H9 (cell line): ENCODE measurements at regions not wholly inside any gene's neighbourhood (a gene's known extent, or its start where the extent isn't known, plus 50 kb on each side); places are given as distances from the start of the nearest gene placed in this dataset.

Experiments
- DNase-seq: peaks from one replicate; pipeline ENCODE4 v3.0.0-alpha.2; 2017
- H2AFZ ChIP-seq: one replicate; pipeline ENCODE4 v1.6.1; 2013; ENCODE audit warnings: mild to moderate bottlenecking, low read length, control low read depth, moderate library complexity
- H2AK5ac ChIP-seq: 2 replicates; pipeline ENCODE4 v1.6.1; 2013; ENCODE audit warnings: low read length, control low read depth, mixed read lengths; ENCODE audit not compliant: insufficient read length
- H2BK120ac ChIP-seq: one replicate; pipeline ENCODE4 v1.6.1; 2013; ENCODE audit warnings: low read depth, mild to moderate bottlenecking, low read length, control low read depth, inconsistent platforms; ENCODE audit not compliant: poor library complexity, severe bottlenecking
- H2BK12ac ChIP-seq: 2 replicates; pipeline ENCODE4 v1.6.1; 2013; ENCODE audit warnings: low read length, control low read depth, mixed read lengths, low read depth; ENCODE audit not compliant: insufficient read length
- H2BK15ac ChIP-seq: 2 replicates; pipeline ENCODE4 v1.6.1; 2013; ENCODE audit warnings: low read depth, low read length, control low read depth
- H2BK20ac ChIP-seq: one replicate; pipeline ENCODE4 v1.6.1; 2013; ENCODE audit warnings: low read depth, mild to moderate bottlenecking, low read length, control low read depth, inconsistent platforms; ENCODE audit not compliant: poor library complexity, severe bottlenecking
- H2BK5ac ChIP-seq: 2 replicates; pipeline ENCODE4 v1.6.1; 2013; ENCODE audit warnings: low read length, control low read depth, mixed read lengths; ENCODE audit not compliant: insufficient read length
- H3K14ac ChIP-seq: 2 replicates; pipeline ENCODE4 v1.6.1; 2013; ENCODE audit warnings: low read length, control low read depth; ENCODE audit not compliant: insufficient read depth
- H3K18ac ChIP-seq: 2 replicates; pipeline ENCODE4 v1.6.1; 2013; ENCODE audit warnings: low read depth, mild to moderate bottlenecking, mixed read lengths, low read length, control low read depth; ENCODE audit not compliant: insufficient read length
- H3K23ac ChIP-seq: 2 replicates; pipeline ENCODE4 v1.6.1; 2013; ENCODE audit warnings: low read length, control low read depth, mixed read lengths, low read depth; ENCODE audit not compliant: insufficient read length
- H3K23me2 ChIP-seq: 2 replicates; pipeline ENCODE4 v1.6.1; 2013; ENCODE audit warnings: low read depth, mild to moderate bottlenecking, mixed read lengths, low read length, control low read depth; ENCODE audit not compliant: insufficient read length, poor library complexity, severe bottlenecking
- H3K27ac ChIP-seq: 2 replicates; pipeline ENCODE4 v1.5.1; 2013; ENCODE audit warnings: low read length, control low read depth, mixed read lengths, low read depth; ENCODE audit not compliant: insufficient read length
- H3K27me3 ChIP-seq: 2 replicates; pipeline ENCODE4 v1.6.1; 2013; ENCODE audit warnings: low read length, control low read depth, inconsistent platforms; ENCODE audit not compliant: insufficient read depth
- H3K4ac ChIP-seq: 2 replicates; pipeline ENCODE4 v1.6.1; 2013; ENCODE audit warnings: low read depth, mild to moderate bottlenecking, control low read depth, inconsistent platforms, low read length, moderate library complexity
- H3K4me1 ChIP-seq: 2 replicates; pipeline ENCODE4 v1.6.1; 2013; ENCODE audit warnings: low read length, control low read depth, inconsistent platforms; ENCODE audit not compliant: insufficient read depth
- H3K4me2 ChIP-seq: 2 replicates; pipeline ENCODE4 v1.6.1; 2013; ENCODE audit warnings: low read length, control low read depth, mixed read lengths; ENCODE audit not compliant: insufficient read length, insufficient read depth
- H3K56ac ChIP-seq: 2 replicates; pipeline ENCODE4 v1.6.1; 2013; ENCODE audit warnings: low read depth, mild to moderate bottlenecking, mixed read lengths, low read length, control low read depth; ENCODE audit not compliant: insufficient read length
- H3K79me1 ChIP-seq: 2 replicates; pipeline ENCODE4 v1.6.1; 2013; ENCODE audit warnings: low read depth, mild to moderate bottlenecking, moderate library complexity, low read length, control low read depth, inconsistent platforms; ENCODE audit not compliant: insufficient read depth, poor library complexity, severe bottlenecking
- H3K79me2 ChIP-seq: 2 replicates; pipeline ENCODE4 v1.6.1; 2013; ENCODE audit warnings: low read length, control low read depth, inconsistent platforms; ENCODE audit not compliant: insufficient read depth
- H3K9ac ChIP-seq: 2 replicates; pipeline ENCODE4 v1.6.1; 2013; ENCODE audit warnings: low read length, control low read depth, mixed read lengths; ENCODE audit not compliant: insufficient read length; ENCODE audit errors: extremely low read depth
- H3K9me3 ChIP-seq: one replicate; pipeline ENCODE4 v1.6.1; 2013; ENCODE audit warnings: low read depth, low read length, inconsistent platforms; ENCODE audit not compliant: control insufficient read depth
- H3T11ph ChIP-seq: one replicate; pipeline ENCODE4 v1.6.1; 2013; ENCODE audit warnings: mild to moderate bottlenecking, low read length, control low read depth, inconsistent platforms
- H4K20me1 ChIP-seq: one replicate; pipeline ENCODE4 v1.6.1; 2013; ENCODE audit not compliant: control insufficient read depth, insufficient read length, insufficient read depth
- H4K5ac ChIP-seq: 2 replicates; pipeline ENCODE4 v1.6.1; 2013; ENCODE audit warnings: low read depth, mild to moderate bottlenecking, mixed read lengths, low read length, control low read depth; ENCODE audit not compliant: insufficient read length
- H4K8ac ChIP-seq: replicated peaks from 2 replicates; pipeline ENCODE4 v1.6.1; 2013; ENCODE audit warnings: low read length, control low read depth, mixed read lengths, low read depth; ENCODE audit not compliant: insufficient read length
- H4K91ac ChIP-seq: 2 replicates; pipeline ENCODE4 v1.6.1; 2013; ENCODE audit warnings: low read depth, mild to moderate bottlenecking, moderate library complexity, mixed read lengths, low read length, control low read depth; ENCODE audit not compliant: insufficient read length
- H3K27ac Mint-ChIP-seq, 3 experiments: 2 replicates in 2 of 3; 3 replicates in 1 of 3; pipeline ENCODE4 v1.8.0; 2020 to 2021; ENCODE audit warnings: mixed read lengths in 3 of 3, mild to moderate bottlenecking in 1 of 3, moderate library complexity in 1 of 3
- H3K27me3 Mint-ChIP-seq: 2 replicates; pipeline ENCODE4 v1.8.0; 2021; ENCODE audit warnings: low read depth, mild to moderate bottlenecking, moderate library complexity, mixed read lengths
- H3K36me3 Mint-ChIP-seq, 3 experiments: 2 replicates in 2 of 3; 3 replicates in 1 of 3; pipeline ENCODE4 v1.8.0; 2020 to 2021; ENCODE audit warnings: low read depth in 3 of 3, mixed read lengths in 3 of 3; ENCODE audit not compliant: insufficient read depth in 1 of 3
- H3K4me1 Mint-ChIP-seq, 2 experiments: 2 replicates each; pipeline ENCODE4 v1.8.0; 2020; ENCODE audit warnings: mixed read lengths in 2 of 2
- H3K4me3 Mint-ChIP-seq, 2 experiments: 2 replicates in 1 of 2; 3 replicates in 1 of 2; pipeline ENCODE4 v1.8.0; 2020 to 2021; ENCODE audit warnings: mild to moderate bottlenecking in 2 of 2, mixed read lengths in 2 of 2, moderate library complexity in 1 of 2
- H3K9me3 Mint-ChIP-seq, 2 experiments: 2 replicates in 1 of 2; 3 replicates in 1 of 2; pipeline ENCODE4 v1.8.0; 2020; ENCODE audit warnings: mild to moderate bottlenecking in 2 of 2, mixed read lengths in 2 of 2, moderate library complexity in 1 of 2
- WGBS: extraction: QIAGEN DNeasy Blood & Tissue Kit; methylation state at CpG from one replicate; pipeline ENCODE4 v1.1.7; 2013; ENCODE audit warnings: missing lambda C conversion rate, low lambda C conversion rate, mixed read lengths; ENCODE audit not compliant: insufficient read length; ENCODE audit errors: extremely low coverage; 5-methylcytosine and 5-hydroxymethylcytosine counted together
- TF ChIP-seq, protein P1 (sequence below): fragments of 200-600 bp; sonication (generic); conservative IDR thresholded peaks from 3 replicates; pipeline ENCODE4 v1.8.0; 2021; ENCODE audit warnings: antibody characterized with exemption, mild to moderate bottlenecking

DNA sequence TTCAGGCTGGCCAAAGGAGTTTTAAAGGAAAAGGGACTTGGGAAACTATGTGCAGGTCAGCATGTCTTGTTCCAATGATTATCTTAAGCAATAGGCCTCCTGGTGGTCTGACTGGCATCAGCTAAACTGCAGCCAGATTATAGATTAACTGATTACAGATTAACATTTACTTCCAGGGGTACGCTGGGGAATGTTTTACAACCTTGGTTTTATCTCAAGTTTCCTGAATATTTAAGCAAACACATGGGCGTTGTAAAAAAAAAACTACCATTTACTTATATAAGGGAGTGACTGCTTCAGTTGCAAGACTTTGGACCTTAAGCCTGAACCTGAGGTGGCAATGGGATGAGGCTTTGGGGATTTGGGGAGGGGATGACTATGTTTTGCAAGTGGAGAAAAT, 600.6 kb upstream of the B3GALT2 start:
- H3K4me3 Mint-ChIP-seq = no peak overlapping the region
- H3K18ac ChIP-seq = no peak overlapping the region
- no peak overlapping the region for H2BK120ac ChIP-seq
- no peak overlapping the region for H3K27ac Mint-ChIP-seq
- no peak overlapping the region for H2BK20ac ChIP-seq
- no peaks in the 10 kb centered on the region for H3K9me3 Mint-ChIP-seq
- H2AK5ac ChIP-seq = no peak overlapping the region
- DNase-seq = no peak
- no peaks in the 10 kb centered on the region for H3K23me2 ChIP-seq
- H3K27me3 ChIP-seq = no peaks in the 10 kb centered on the region
- H4K20me1 ChIP-seq = no peaks in the 10 kb centered on the region
- H3K4me2 ChIP-seq = no peak overlapping the region
- H3K27ac ChIP-seq = no peak overlapping the region
- H4K8ac ChIP-seq = no peak overlapping the region
- TF ChIP-seq, protein P1, sequence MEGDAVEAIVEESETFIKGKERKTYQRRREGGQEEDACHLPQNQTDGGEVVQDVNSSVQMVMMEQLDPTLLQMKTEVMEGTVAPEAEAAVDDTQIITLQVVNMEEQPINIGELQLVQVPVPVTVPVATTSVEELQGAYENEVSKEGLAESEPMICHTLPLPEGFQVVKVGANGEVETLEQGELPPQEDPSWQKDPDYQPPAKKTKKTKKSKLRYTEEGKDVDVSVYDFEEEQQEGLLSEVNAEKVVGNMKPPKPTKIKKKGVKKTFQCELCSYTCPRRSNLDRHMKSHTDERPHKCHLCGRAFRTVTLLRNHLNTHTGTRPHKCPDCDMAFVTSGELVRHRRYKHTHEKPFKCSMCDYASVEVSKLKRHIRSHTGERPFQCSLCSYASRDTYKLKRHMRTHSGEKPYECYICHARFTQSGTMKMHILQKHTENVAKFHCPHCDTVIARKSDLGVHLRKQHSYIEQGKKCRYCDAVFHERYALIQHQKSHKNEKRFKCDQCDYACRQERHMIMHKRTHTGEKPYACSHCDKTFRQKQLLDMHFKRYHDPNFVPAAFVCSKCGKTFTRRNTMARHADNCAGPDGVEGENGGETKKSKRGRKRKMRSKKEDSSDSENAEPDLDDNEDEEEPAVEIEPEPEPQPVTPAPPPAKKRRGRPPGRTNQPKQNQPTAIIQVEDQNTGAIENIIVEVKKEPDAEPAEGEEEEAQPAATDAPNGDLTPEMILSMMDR = no peak
- H4K91ac ChIP-seq = no peak overlapping the region
- no peaks in the 10 kb centered on the region for H3K9me3 ChIP-seq
- no CpG with 5 or more reads among the region's 2 CpGs for WGBS
- no peak overlapping the region for H3T11ph ChIP-seq
- H3K14ac ChIP-seq = no peak overlapping the region
- no peak overlapping the region for H2BK5ac ChIP-seq
- H3K4me1 ChIP-seq = no peaks in the 10 kb centered on the region
- no peak overlapping the region for H3K4ac ChIP-seq
- H3K9ac ChIP-seq = no peak overlapping the region
- H3K23ac ChIP-seq = no peak overlapping the region
- no peaks in the 10 kb centered on the region for H3K79me2 ChIP-seq
- no peaks in the 10 kb centered on the region for H3K36me3 Mint-ChIP-seq
- no peaks in the 10 kb centered on the region for H3K4me1 Mint-ChIP-seq
- H3K56ac ChIP-seq = no peak overlapping the region
- H3K79me1 ChIP-seq = no peaks in the 10 kb centered on the region
- H4K5ac ChIP-seq = no peak overlapping the region
- no peak overlapping the region for H2BK15ac ChIP-seq
- no peak overlapping the region for H2BK12ac ChIP-seq
- H3K27me3 Mint-ChIP-seq = no peaks in the 10 kb centered on the region
- no peak overlapping the region for H2AFZ ChIP-seq
